HepG2 (cell line): ENCODE measurements at regions not wholly inside any gene's neighbourhood (a gene's known extent, or its start where the extent isn't known, plus 50 kb on each side); places are given as distances from the start of the nearest gene placed in this dataset.

ENCODE experiments used
- ATAC-seq: fragments of 200-7000 bp; cut with Tn5 transposase; 3 replicates; pipeline ENCODE4 v1.9.1; 2020; ENCODE audit warnings: mild to moderate bottlenecking, moderate library complexity
- BruUV-seq: library from RNA; stranded (reverse); fragments of 400-500 nt; replicated peaks from 2 replicates; lab custom pipeline; 2021; lab: Mats Ljungman, UMichigan
- CTCF ChIA-PET: fragments of 300-600 bp; formaldehyde crosslinking; extraction: SDS; loops from one replicate; lab custom pipeline; 2021; ENCODE audit warnings: low total read pairs, inconsistent platforms, low intra/inter-chr PET ratio; lab: Yijun Ruan, JAX
- POLR2A ChIA-PET: fragments of 350-600 bp; sonication (Branson Sonifier 250); formaldehyde crosslinking; loops from one replicate; lab custom pipeline; 2020; ENCODE audit warnings: antibody characterized with exemption, inconsistent platforms; lab: Yijun Ruan, JAX
- DNase-seq: peaks from one replicate; pipeline ENCODE4 v3.0.0-alpha.2; 2015; ENCODE audit warnings: low spot score
- FAIRE-seq: peaks from 3 replicates; lab custom pipeline; 2011; peaks lifted over from hg19 to GRCh38; lab: Jason Lieb, UNC
- H2AFZ ChIP-seq: one replicate; pipeline ENCODE4 v1.6.1; 2011; ENCODE audit warnings: low read length, inconsistent platforms
- H3K27ac ChIP-seq: fragments of 300-600 bp; 3 replicates; pipeline ENCODE4 v1.8.0; 2011; ENCODE audit warnings: mixed run types, mild to moderate bottlenecking, mixed read lengths, low read length, inconsistent platforms; ENCODE audit not compliant: insufficient read depth; ENCODE audit errors: extremely low read length
- H3K27me3 ChIP-seq, 2 experiments: fragments of 200-600 bp in 1 of 2; 2 replicates in 1 of 2; 3 replicates in 1 of 2; pipeline versions ENCODE4 v1.6.0 to v1.8.0; 2011; ENCODE audit warnings: low read length in 2 of 2, mild to moderate bottlenecking in 2 of 2, moderate library complexity in 2 of 2, inconsistent platforms in 1 of 2; ENCODE audit not compliant: insufficient read depth in 2 of 2, control insufficient read depth in 1 of 2
- H3K36me3 ChIP-seq, 2 experiments: fragments of 200-600 bp in 1 of 2; replicated peaks in 1 of 2; 2 replicates in 1 of 2; 3 replicates in 1 of 2; pipeline versions ENCODE4 v1.5.1 to v1.8.0; 2011; ENCODE audit warnings: low read length in 2 of 2, inconsistent platforms in 1 of 2; ENCODE audit not compliant: insufficient read depth in 2 of 2, control insufficient read depth in 1 of 2
- H3K4me1 ChIP-seq: 2 replicates; pipeline ENCODE4 v1.5.1; 2012; ENCODE audit warnings: low read length, inconsistent platforms; ENCODE audit not compliant: insufficient read depth
- H3K4me2 ChIP-seq: 2 replicates; pipeline ENCODE4 v1.6.0; 2011; ENCODE audit warnings: low read depth, low read length, inconsistent platforms
- H3K4me3 ChIP-seq, 3 experiments: fragments of 200-600 bp in 1 of 3; sonication (generic), shearing (Covaris generic) in 1 of 3; replicated peaks in 1 of 3; 2 replicates each; pipeline ENCODE4 v1.5.1; 2011 to 2016; ENCODE audit warnings: low read length in 3 of 3, inconsistent platforms in 2 of 3, low read depth in 2 of 3, mild to moderate bottlenecking in 2 of 3, control low read depth in 1 of 3, mixed read lengths in 1 of 3; ENCODE audit not compliant: insufficient read depth in 1 of 3
- H3K79me2 ChIP-seq: one replicate; pipeline ENCODE4 v1.6.1; 2011; ENCODE audit warnings: low read length, inconsistent platforms; ENCODE audit not compliant: insufficient read depth
- H3K9ac ChIP-seq: 2 replicates; pipeline ENCODE4 v1.6.0; 2011; ENCODE audit warnings: mild to moderate bottlenecking, low read depth, low read length, inconsistent platforms; ENCODE audit not compliant: insufficient read depth
- H3K9me3 ChIP-seq: 2 replicates; pipeline ENCODE4 v1.5.1; 2012; ENCODE audit warnings: mild to moderate bottlenecking, low read length
- H4K20me1 ChIP-seq: 2 replicates; pipeline ENCODE4 v1.6.0; 2011; ENCODE audit warnings: inconsistent platforms, mild to moderate bottlenecking, low read length, moderate library complexity; ENCODE audit not compliant: insufficient read depth
- FOXP4 ChIP-seq: sonication (generic); formaldehyde crosslinking; IDR thresholded peaks from 2 replicates; pipeline ENCODE4 v1.4.0; 2020; ENCODE audit warnings: missing genetic modification reagents
- MAFG ChIP-seq: sonication (generic); formaldehyde crosslinking; IDR thresholded peaks from 2 replicates; pipeline ENCODE4 v1.5.1; 2020; ENCODE audit warnings: mild to moderate bottlenecking, missing genetic modification reagents
- TAF1 ChIP-seq: sonication (generic); formaldehyde crosslinking; IDR thresholded peaks from 2 replicates; pipeline ENCODE4 v1.4.0; 2020; ENCODE audit warnings: missing genetic modification reagents
- ZBTB43 ChIP-seq: sonication (generic); formaldehyde crosslinking; conservative IDR thresholded peaks from 2 replicates; pipeline ENCODE4 v1.4.0; 2020; ENCODE audit warnings: missing genetic modification reagents
- ZBTB7A ChIP-seq: sonication (generic); formaldehyde crosslinking; IDR thresholded peaks from 2 replicates; pipeline ENCODE4 v1.8.0; 2022; ENCODE audit warnings: mild to moderate bottlenecking, missing genetic modification reagents
- ZNF263 ChIP-seq: sonication (generic); formaldehyde crosslinking; IDR thresholded peaks from 2 replicates; pipeline ENCODE4 v1.4.0; 2020; ENCODE audit warnings: missing genetic modification reagents
- ZNF749 ChIP-seq: sonication (generic); formaldehyde crosslinking; IDR thresholded peaks from 2 replicates; pipeline ENCODE4 v1.8.0; 2022; ENCODE audit warnings: mild to moderate bottlenecking, missing genetic modification reagents, moderate library complexity, borderline replicate concordance
- WGBS: methylation state at CpG from one replicate; pipeline ENCODE4 v1.1.6; 2017; ENCODE audit warnings: low lambda C conversion rate; 5-methylcytosine and 5-hydroxymethylcytosine counted together
- in situ Hi-C: cut with HindIII; loops from 2 replicates; pipeline ENCODE4 v1.10.0; 2017; ENCODE audit warnings: low pct_unique_long_range_greater_than_20kb; ENCODE audit not compliant: extremely low pct_ligation_motif_present
- intact Hi-C: fragments of 100-400 bp; cut with micrococcal nuclease; formaldehyde crosslinking; loops from one replicate; pipeline ENCODE4 v1.10.0; 2022; ENCODE audit not compliant: unreplicated experiment
- TF ChIP-seq, protein P1 (sequence below): sonication (generic); formaldehyde crosslinking; IDR thresholded peaks from 2 replicates; pipeline ENCODE4 v1.8.0; 2022; ENCODE audit warnings: missing genetic modification reagents, mild to moderate bottlenecking, moderate library complexity, borderline replicate concordance
- TF ChIP-seq, protein P2 (sequence below): IDR thresholded peaks from 2 replicates; pipeline ENCODE4 v1.6.1; 2018; ENCODE audit warnings: missing genetic modification reagents, mild to moderate bottlenecking, missing compliant biosample characterization
- TF ChIP-seq, protein P3 (sequence below): sonication (generic); formaldehyde crosslinking; IDR thresholded peaks from 2 replicates; pipeline ENCODE4 v1.5.0; 2020; ENCODE audit warnings: mild to moderate bottlenecking, missing genetic modification reagents
- TF ChIP-seq, protein P4 (sequence below): sonication (generic); formaldehyde crosslinking; IDR thresholded peaks from 2 replicates; pipeline ENCODE4 v1.5.0; 2020; ENCODE audit warnings: mild to moderate bottlenecking, missing genetic modification reagents, borderline replicate concordance

DNA sequence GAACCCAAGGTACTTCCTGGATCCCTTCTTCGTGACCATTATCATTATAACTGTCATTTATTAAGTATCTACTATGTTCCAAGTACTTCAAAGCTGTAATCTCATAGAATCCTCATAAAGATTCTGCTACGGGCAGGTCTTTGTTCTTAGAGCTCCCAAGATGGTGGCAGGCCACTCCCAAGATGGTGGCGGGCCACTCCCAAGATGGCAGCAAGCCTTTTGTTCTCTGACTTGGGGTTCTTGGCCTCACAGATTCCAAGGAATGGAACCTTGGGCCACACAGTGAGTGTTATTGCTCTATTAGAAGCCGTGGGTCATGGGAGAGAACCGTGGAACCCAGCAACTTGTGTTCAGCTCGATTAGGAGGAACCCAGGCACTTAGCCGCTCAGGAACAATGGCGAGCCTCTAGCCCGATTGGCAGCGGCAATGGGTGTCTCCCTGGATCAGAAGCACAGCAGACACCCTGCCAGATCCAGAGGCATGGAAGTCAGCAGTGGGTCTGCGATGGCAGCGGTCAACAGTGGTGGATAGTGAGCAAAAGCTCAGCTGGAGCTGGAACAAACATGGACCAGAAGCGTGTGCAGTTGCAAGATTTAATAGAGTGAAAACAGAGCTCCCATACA is 193.7 kb upstream of the BTG1 start:
- 36% methylated on average over 5 of the region's 13 CpGs for WGBS

More for the DNA sequence above, 193.7 kb upstream of the BTG1 start:
- Histone ChIP-seq H2AFZ (no peak overlapping the region), H3K4me1 (peaks cover 8% of the 10 kb centered on the region; the same call in 1 of the 2 replicates), H3K27ac (no peak overlapping the region), H3K4me3 (no peak overlapping the region), H3K36me3 (no peaks in the 10 kb centered on the region), H3K9ac (no peak overlapping the region), H4K20me1 (no peaks in the 10 kb centered on the region)
- ATAC-seq, result no peak
- no TSS peak for BruUV-seq
- ChIA-PET CTCF (no interaction called here), POLR2A (no interaction called here)
- TF ChIP-seq ZBTB43 (CRISPR knock-in tag) (no peak), ZNF749 (CRISPR knock-in tag) (no peak), MAFG (no peak), FOXP4 (CRISPR knock-in tag) (no peak), ZNF263 (CRISPR knock-in tag) (no peak), TAF1 (CRISPR knock-in tag) (no peak), ZBTB7A (CRISPR knock-in tag) (no peak)
- TF ChIP-seq, protein P1, sequence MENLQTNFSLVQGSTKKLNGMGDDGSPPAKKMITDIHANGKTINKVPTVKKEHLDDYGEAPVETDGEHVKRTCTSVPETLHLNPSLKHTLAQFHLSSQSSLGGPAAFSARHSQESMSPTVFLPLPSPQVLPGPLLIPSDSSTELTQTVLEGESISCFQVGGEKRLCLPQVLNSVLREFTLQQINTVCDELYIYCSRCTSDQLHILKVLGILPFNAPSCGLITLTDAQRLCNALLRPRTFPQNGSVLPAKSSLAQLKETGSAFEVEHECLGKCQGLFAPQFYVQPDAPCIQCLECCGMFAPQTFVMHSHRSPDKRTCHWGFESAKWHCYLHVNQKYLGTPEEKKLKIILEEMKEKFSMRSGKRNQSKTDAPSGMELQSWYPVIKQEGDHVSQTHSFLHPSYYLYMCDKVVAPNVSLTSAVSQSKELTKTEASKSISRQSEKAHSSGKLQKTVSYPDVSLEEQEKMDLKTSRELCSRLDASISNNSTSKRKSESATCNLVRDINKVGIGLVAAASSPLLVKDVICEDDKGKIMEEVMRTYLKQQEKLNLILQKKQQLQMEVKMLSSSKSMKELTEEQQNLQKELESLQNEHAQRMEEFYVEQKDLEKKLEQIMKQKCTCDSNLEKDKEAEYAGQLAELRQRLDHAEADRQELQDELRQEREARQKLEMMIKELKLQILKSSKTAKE (CRISPR knock-in tag), result no peak
- TF ChIP-seq, protein P2, sequence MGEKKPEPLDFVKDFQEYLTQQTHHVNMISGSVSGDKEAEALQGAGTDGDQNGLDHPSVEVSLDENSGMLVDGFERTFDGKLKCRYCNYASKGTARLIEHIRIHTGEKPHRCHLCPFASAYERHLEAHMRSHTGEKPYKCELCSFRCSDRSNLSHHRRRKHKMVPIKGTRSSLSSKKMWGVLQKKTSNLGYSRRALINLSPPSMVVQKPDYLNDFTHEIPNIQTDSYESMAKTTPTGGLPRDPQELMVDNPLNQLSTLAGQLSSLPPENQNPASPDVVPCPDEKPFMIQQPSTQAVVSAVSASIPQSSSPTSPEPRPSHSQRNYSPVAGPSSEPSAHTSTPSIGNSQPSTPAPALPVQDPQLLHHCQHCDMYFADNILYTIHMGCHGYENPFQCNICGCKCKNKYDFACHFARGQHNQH (CRISPR knock-in tag), result no peak
- TF ChIP-seq, protein P3, sequence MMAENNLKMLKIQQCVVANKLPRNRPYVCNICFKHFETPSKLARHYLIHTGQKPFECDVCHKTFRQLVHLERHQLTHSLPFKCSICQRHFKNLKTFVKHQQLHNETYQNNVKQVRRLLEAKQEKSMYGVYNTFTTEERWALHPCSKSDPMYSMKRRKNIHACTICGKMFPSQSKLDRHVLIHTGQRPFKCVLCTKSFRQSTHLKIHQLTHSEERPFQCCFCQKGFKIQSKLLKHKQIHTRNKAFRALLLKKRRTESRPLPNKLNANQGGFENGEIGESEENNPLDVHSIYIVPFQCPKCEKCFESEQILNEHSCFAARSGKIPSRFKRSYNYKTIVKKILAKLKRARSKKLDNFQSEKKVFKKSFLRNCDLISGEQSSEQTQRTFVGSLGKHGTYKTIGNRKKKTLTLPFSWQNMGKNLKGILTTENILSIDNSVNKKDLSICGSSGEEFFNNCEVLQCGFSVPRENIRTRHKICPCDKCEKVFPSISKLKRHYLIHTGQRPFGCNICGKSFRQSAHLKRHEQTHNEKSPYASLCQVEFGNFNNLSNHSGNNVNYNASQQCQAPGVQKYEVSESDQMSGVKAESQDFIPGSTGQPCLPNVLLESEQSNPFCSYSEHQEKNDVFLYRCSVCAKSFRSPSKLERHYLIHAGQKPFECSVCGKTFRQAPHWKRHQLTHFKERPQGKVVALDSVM (CRISPR knock-in tag), result no peak
- TF ChIP-seq, protein P4, sequence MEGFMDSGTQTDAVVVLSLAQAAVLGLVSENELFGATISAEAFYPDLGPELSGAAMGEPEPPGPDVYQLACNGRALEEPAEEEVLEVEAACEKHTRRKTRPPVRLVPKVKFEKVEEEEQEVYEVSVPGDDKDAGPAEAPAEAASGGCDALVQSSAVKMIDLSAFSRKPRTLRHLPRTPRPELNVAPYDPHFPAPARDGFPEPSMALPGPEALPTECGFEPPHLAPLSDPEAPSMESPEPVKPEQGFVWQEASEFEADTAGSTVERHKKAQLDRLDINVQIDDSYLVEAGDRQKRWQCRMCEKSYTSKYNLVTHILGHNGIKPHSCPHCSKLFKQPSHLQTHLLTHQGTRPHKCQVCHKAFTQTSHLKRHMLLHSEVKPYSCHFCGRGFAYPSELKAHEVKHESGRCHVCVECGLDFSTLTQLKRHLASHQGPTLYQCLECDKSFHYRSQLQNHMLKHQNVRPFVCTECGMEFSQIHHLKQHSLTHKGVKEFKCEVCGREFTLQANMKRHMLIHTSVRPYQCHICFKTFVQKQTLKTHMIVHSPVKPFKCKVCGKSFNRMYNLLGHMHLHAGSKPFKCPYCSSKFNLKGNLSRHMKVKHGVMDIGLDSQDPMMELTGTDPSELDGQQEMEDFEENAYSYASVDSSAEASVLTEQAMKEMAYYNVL, result no peak
- TF ChIP-seq, all 625 proteins: peak for 0
- FAIRE-seq, result no peak
- DNase-seq, result no peak
- Histone ChIP-seq H3K27me3 (no peaks in the 10 kb centered on the region; a peak in 1 of 5 replicates), H3K79me2 (no peaks in the 10 kb centered on the region), H3K4me2 (no peak overlapping the region), H3K9me3 (no peaks in the 10 kb centered on the region)
- intact Hi-C loops (no loop called here), in situ Hi-C loops (no loop called here)
